Upper lobe of right lung (tissue), 1 donor: ENCODE measurements at regions not wholly inside any gene's neighbourhood (a gene's known extent, or its start where the extent isn't known, plus 50 kb on each side); places are given as distances from the start of the nearest gene placed in this dataset.

Source experiments
- ATAC-seq: fragments of 200-7000 bp; cut with Tn5 transposase; one replicate; pipeline ENCODE4 v1.9.1; 2020; ENCODE audit warnings: mild to moderate bottlenecking, moderate library complexity
- DNase-seq: peaks from one replicate; pipeline ENCODE4 v3.0.0-alpha.2; 2020
- H3K27ac ChIP-seq: fragments of 200-600 bp; one replicate; pipeline ENCODE4 v1.8.0; 2022
- H3K27me3 ChIP-seq: fragments of 200-600 bp; one replicate; pipeline ENCODE4 v1.8.0; 2022; ENCODE audit warnings: mild to moderate bottlenecking
- H3K36me3 ChIP-seq: fragments of 200-600 bp; one replicate; pipeline ENCODE4 v1.8.0; 2022
- H3K4me1 ChIP-seq: fragments of 200-600 bp; one replicate; pipeline ENCODE4 v1.8.0; 2022
- H3K4me3 ChIP-seq: fragments of 200-600 bp; one replicate; pipeline ENCODE4 v1.8.0; 2022; ENCODE audit warnings: mild to moderate bottlenecking
- H3K9me3 ChIP-seq: fragments of 200-600 bp; one replicate; pipeline ENCODE4 v1.8.0; 2022
- intact Hi-C: fragments of 100-400 bp; cut with DNase I; formaldehyde crosslinking; loops from one replicate; pipeline ENCODE4 v1.11.0; 2022
- TF ChIP-seq, protein P1 (sequence below): fragments of 200-600 bp; IDR thresholded peaks from one replicate; pipeline ENCODE4 v1.8.0; 2022; ENCODE audit warnings: antibody characterized with exemption
- donor health status: DM: no; HTN: yes; CAD: no; lungs with severe emphysema.

DNA sequence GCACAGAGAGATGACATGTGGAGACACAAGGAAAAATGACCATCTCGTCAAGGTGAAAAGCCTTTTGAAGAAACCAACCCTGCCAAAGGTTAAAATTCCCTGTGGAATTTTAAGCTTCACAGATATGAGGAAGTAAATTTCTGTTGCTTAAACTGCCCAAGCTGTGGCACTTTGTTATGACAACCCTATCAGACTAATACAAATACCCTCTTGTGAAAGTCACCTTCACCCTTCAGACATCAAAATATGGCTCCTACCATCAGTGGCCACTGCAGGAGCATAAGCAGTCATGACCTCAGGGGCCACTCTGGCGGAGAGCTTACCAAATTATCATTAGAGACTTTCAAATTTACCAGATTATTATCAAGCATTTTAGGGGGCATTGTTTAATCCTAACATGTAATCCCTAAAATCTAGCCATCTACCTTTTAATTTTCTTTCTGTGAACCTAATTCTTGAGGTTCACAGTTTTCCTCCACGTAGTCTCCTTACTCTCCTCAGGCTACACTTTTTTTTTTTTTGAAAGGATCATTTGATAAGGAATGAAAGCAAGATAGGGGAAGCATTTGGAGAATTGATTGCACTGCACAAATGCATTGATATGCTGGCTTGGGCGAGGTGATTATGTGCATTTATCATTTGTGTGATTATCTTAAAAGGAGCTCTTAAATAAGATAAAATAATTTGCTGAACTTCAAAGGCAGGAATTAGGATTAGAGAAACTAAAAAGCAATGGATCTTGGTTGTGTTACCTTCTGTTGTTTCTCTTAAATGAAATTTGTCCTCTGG, 90.3 kb downstream of the TMEM168 start:
- DNase-seq (no peak), ATAC-seq (no peak)
- H3K27me3 ChIP-seq = no peaks in the 10 kb centered on the region
- H3K4me1 ChIP-seq = no peaks in the 10 kb centered on the region
- no peaks in the 10 kb centered on the region for H3K36me3 ChIP-seq
- H3K27ac ChIP-seq = no peak overlapping the region
- intact Hi-C loops = no loop called here
- H3K4me3 ChIP-seq = no peak overlapping the region
- no peaks in the 10 kb centered on the region for H3K9me3 ChIP-seq
- TF ChIP-seq, protein P1, sequence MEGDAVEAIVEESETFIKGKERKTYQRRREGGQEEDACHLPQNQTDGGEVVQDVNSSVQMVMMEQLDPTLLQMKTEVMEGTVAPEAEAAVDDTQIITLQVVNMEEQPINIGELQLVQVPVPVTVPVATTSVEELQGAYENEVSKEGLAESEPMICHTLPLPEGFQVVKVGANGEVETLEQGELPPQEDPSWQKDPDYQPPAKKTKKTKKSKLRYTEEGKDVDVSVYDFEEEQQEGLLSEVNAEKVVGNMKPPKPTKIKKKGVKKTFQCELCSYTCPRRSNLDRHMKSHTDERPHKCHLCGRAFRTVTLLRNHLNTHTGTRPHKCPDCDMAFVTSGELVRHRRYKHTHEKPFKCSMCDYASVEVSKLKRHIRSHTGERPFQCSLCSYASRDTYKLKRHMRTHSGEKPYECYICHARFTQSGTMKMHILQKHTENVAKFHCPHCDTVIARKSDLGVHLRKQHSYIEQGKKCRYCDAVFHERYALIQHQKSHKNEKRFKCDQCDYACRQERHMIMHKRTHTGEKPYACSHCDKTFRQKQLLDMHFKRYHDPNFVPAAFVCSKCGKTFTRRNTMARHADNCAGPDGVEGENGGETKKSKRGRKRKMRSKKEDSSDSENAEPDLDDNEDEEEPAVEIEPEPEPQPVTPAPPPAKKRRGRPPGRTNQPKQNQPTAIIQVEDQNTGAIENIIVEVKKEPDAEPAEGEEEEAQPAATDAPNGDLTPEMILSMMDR = no peak

DNA sequence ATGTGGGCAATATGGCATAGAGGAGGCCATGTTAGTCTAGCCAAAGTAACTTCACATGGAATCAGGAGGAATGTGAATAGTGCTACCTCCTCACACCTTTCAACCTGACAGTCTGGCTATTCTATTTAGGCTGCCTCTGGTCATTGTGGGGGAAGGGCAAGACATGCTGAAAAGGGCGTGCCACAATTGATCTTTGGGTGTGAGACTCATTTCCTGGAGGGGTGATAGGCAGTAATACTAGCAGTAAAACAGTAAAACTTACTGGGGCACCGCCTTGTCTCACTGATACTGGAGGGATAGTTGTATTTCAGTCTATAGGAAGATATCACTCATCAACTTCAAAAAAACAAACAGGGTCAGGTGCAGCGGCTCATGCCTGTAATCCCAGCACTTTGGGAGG, 88.7 kb downstream of the TMEM168 start:
- H3K9me3 ChIP-seq = no peaks in the 10 kb centered on the region
- no peak for DNase-seq
- no peak overlapping the region for H3K27ac ChIP-seq
- H3K27me3 ChIP-seq = no peaks in the 10 kb centered on the region
- no peak for ATAC-seq
- H3K36me3 ChIP-seq = no peaks in the 10 kb centered on the region
- no peaks in the 10 kb centered on the region for H3K4me1 ChIP-seq
- no peak overlapping the region for H3K4me3 ChIP-seq
- TF ChIP-seq, protein P1 = no peak
- intact Hi-C loops = no loop called here

DNA sequence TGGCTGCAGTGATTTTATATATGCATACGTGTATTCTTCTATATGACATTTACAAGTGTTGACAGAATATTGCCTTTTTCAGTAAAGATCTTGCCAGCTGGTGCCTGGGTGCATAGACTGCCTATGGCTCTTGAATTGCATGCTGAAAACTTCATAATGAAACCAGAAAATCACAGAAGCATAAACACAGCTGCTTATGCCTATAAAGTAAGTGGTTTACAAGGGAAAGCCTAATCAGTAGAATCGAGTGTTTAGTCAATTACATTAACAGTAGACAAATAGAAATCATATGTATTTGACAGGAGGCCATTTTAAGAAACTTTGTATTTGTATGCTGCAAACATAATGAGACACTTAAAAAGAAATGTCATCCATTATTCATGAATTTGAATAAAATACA, 82.5 kb downstream of the TMEM168 start:
- no peak for DNase-seq
- H3K27me3 ChIP-seq = no peaks in the 10 kb centered on the region
- H3K9me3 ChIP-seq = no peaks in the 10 kb centered on the region
- H3K4me3 ChIP-seq = no peak overlapping the region
- intact Hi-C loops = no loop called here
- TF ChIP-seq, protein P1 = no peak
- no peaks in the 10 kb centered on the region for H3K36me3 ChIP-seq
- H3K27ac ChIP-seq = no peak overlapping the region
- ATAC-seq = no peak
- no peaks in the 10 kb centered on the region for H3K4me1 ChIP-seq

DNA sequence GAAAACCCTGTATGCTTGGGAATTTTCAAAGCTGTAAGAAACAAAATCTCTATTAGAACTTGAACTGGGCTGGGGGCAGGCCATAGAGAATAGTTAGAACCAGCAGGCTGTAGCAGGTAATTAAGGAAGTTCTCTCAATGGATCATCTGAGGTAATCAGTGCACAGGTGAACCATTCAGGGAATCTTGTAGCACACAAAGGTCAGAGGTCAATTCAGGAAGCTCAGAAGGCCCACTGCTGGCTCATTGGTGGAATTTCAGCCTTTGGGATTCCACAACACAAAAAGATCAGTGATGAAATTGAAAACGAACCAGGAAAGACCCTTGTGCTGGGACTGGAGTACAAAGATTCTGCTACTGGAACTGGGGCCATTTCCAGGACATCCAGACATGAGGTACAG, 82.0 kb downstream of the TMEM168 start:
- Histone ChIP-seq H3K36me3 (no peaks in the 10 kb centered on the region), H3K4me3 (no peak overlapping the region), H3K27ac (no peak overlapping the region), H3K27me3 (no peaks in the 10 kb centered on the region), H3K9me3 (no peaks in the 10 kb centered on the region), H3K4me1 (no peaks in the 10 kb centered on the region)
- DNase-seq (no peak), ATAC-seq (no peak)
- TF ChIP-seq, protein P1 = no peak
- intact Hi-C loops = no loop called here
